HG03439 (cell line): ENCODE measurements at regions not wholly inside any gene's neighbourhood (a gene's known extent, or its start where the extent isn't known, plus 50 kb on each side); places are given as distances from the start of the nearest gene placed in this dataset.
"Not testable (repeated sequence)": the region's sequence is repeated elsewhere in the genome, so short reads cannot be mapped to it uniquely, and the experiment has no call there.

Experiments
- ATAC-seq: cut with Tn5 transposase; IDR thresholded peaks from one replicate; pipeline ENCODE4 v1.9.1; 2021; ENCODE audit warnings: mild to moderate bottlenecking, moderate library complexity; ENCODE audit not compliant: unreplicated experiment

GRCh38 chr12:33813536-33813935 lies 208.8 kb upstream of the ALG10 start:
- ATAC-seq = no peak

GRCh38 chr12:33817713-33818112 lies 204.6 kb upstream of the ALG10 start:
- ATAC-seq = no peak

GRCh38 chr12:33818313-33818712 lies 204.0 kb upstream of the ALG10 start:
- no peak for ATAC-seq

- no peak for ATAC-seq
Measured at GRCh38 chr12:33825442-33825841, 196.9 kb upstream of the ALG10 start.

- no peak for ATAC-seq
Measured at GRCh38 chr12:33825986-33826602, 196.2 kb upstream of the ALG10 start.

GRCh38 chr12:33828326-33828725 lies 194.0 kb upstream of the ALG10 start:
- no peak for ATAC-seq

- ATAC-seq = no peak
Measured at GRCh38 chr12:33830070-33830469, 192.2 kb upstream of the ALG10 start.

GRCh38 chr12:33832900-33833299 lies 189.4 kb upstream of the ALG10 start:
- ATAC-seq = no peak

- ATAC-seq = no peak
Measured at GRCh38 chr12:33834672-33835071, 187.6 kb upstream of the ALG10 start.

- no peak for ATAC-seq
Measured at GRCh38 chr12:33876618-33877017, 145.7 kb upstream of the ALG10 start.

GRCh38 chr12:33892425-33892824 lies 129.9 kb upstream of the ALG10 start:
- no peak for ATAC-seq

GRCh38 chr12:33920460-33920859 lies 101.8 kb upstream of the ALG10 start:
- not testable (repeated sequence) for ATAC-seq

- ATAC-seq = no peak
Measured at GRCh38 chr12:33926095-33926494, 96.2 kb upstream of the ALG10 start.

GRCh38 chr12:33937669-33938068 lies 84.6 kb upstream of the ALG10 start:
- ATAC-seq = not testable (repeated sequence)

GRCh38 chr12:33942172-33942571 lies 80.1 kb upstream of the ALG10 start:
- no peak for ATAC-seq

- ATAC-seq = no peak
Measured at GRCh38 chr12:33944703-33945437, 77.4 kb upstream of the ALG10 start.

GRCh38 chr12:33945438-33945784 lies 76.9 kb upstream of the ALG10 start:
- no peak for ATAC-seq

GRCh38 chr12:33966219-33966618 lies 56.1 kb upstream of the ALG10 start:
- not testable (repeated sequence) for ATAC-seq

GRCh38 chr12:33967760-33968159 lies 54.5 kb upstream of the ALG10 start:
- no peak for ATAC-seq
